ENCODE measurements at regions not wholly inside any gene's neighbourhood (a gene's known extent, or its start where the extent isn't known, plus 50 kb on each side); places are given as distances from the start of the nearest gene placed in this dataset.

DNA sequence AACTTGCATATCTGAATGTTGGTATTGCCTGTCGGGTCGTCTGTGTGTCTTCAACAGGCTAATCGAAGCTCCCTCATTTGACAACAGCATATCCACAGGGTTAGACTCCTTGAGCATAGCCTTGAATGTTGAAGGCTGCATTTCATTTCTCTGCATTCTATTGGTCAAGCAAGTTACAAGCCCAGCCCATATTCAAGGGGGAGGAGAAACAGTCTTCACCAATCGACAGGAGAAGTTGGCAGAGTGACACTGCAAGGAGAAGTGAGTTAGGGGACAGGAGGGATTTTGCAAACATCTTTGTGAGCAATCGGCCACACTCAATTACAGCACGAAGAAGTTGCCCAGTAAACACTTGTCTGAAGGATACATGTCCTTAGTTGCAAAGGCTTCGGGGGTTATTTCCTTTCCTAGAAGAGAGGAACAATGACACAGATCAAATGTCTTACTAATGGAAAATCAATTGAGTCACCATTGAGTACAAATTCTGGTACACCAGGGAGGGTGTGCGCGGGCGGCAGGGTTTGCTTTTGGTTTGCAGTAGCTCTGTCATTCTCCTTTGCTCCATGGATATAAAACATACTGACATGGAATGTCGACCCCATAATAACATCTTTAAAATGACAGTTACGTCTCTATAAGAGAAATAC is 60.6 kb upstream of the NT5E start:
- Histone ChIP-seq H3K4me2 (ENCODE audit: insufficient read depth, insufficient read length, low read length) (no peak overlapping the region), H3K27ac (ENCODE audit: insufficient read length, low read depth, low read length) (no peak overlapping the region), H3K27me3 (ENCODE audit: insufficient read depth, low read length) (no peaks in the 10 kb centered on the region), H3K79me1 (ENCODE audit: insufficient read depth, low read depth, low read length, poor library complexity, severe bottlenecking) (no peaks in the 10 kb centered on the region), H4K91ac (ENCODE audit: insufficient read length, low read depth, low read length) (no peak overlapping the region), H2BK120ac (ENCODE audit: low read depth, low read length, poor library complexity, severe bottlenecking) (no peak overlapping the region), H2BK20ac (ENCODE audit: low read depth, low read length, poor library complexity, severe bottlenecking) (no peak overlapping the region), H4K5ac (ENCODE audit: insufficient read length, low read depth, low read length) (no peak overlapping the region), H3K9ac (ENCODE audit: extremely low read depth, insufficient read length, low read length) (no peak overlapping the region), H3K9me3 (ENCODE audit: control insufficient read depth, low read depth, low read length) (no peaks in the 10 kb centered on the region), H4K8ac (replicated peaks; ENCODE audit: insufficient read length, low read depth, low read length) (no peak overlapping the region), H3K4ac (ENCODE audit: low read depth, low read length) (no peak overlapping the region), H2BK5ac (ENCODE audit: insufficient read length, low read length) (no peak overlapping the region), H2AK5ac (ENCODE audit: insufficient read length, low read length) (no peak overlapping the region), H3T11ph (ENCODE audit: low read length) (no peak overlapping the region), H3K23me2 (ENCODE audit: insufficient read length, low read depth, low read length, poor library complexity, severe bottlenecking) (no peaks in the 10 kb centered on the region), H3K79me2 (ENCODE audit: insufficient read depth, low read length) (no peaks in the 10 kb centered on the region), H2BK15ac (ENCODE audit: low read depth, low read length) (no peak overlapping the region), H3K56ac (ENCODE audit: insufficient read length, low read depth, low read length) (no peak overlapping the region), H3K23ac (ENCODE audit: insufficient read length, low read depth, low read length) (no peak overlapping the region), H3K4me1 (ENCODE audit: insufficient read depth, low read length) (no peaks in the 10 kb centered on the region), H2BK12ac (ENCODE audit: insufficient read length, low read depth, low read length) (no peak overlapping the region), H3K14ac (ENCODE audit: insufficient read depth, low read length) (no peak overlapping the region), H4K20me1 (ENCODE audit: control insufficient read depth, insufficient read depth, insufficient read length) (no peaks in the 10 kb centered on the region), H2AFZ (ENCODE audit: low read length) (no peak overlapping the region), H3K18ac (ENCODE audit: insufficient read length, low read depth, low read length) (no peak overlapping the region)
- H3K27me3 Mint-ChIP-seq (ENCODE audit: low read depth): no peaks in the 10 kb centered on the region
- no CpG with 5 or more reads among the region's 12 CpGs for WGBS (ENCODE audit: extremely low coverage, insufficient read length, low lambda C conversion rate)
- H3K4me3 Mint-ChIP-seq: no peak overlapping the region
- no peaks in the 10 kb centered on the region for H3K36me3 Mint-ChIP-seq (ENCODE audit: insufficient read depth in 1 of 3, low read depth in 3 of 3)
- DNase-seq: no peak
- H3K4me1 Mint-ChIP-seq: no peaks in the 10 kb centered on the region
- TF ChIP-seq, protein P1, sequence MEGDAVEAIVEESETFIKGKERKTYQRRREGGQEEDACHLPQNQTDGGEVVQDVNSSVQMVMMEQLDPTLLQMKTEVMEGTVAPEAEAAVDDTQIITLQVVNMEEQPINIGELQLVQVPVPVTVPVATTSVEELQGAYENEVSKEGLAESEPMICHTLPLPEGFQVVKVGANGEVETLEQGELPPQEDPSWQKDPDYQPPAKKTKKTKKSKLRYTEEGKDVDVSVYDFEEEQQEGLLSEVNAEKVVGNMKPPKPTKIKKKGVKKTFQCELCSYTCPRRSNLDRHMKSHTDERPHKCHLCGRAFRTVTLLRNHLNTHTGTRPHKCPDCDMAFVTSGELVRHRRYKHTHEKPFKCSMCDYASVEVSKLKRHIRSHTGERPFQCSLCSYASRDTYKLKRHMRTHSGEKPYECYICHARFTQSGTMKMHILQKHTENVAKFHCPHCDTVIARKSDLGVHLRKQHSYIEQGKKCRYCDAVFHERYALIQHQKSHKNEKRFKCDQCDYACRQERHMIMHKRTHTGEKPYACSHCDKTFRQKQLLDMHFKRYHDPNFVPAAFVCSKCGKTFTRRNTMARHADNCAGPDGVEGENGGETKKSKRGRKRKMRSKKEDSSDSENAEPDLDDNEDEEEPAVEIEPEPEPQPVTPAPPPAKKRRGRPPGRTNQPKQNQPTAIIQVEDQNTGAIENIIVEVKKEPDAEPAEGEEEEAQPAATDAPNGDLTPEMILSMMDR (conservative IDR thresholded peaks at IDR 0.05): no peak
- H3K27ac Mint-ChIP-seq: no peak overlapping the region
- H3K9me3 Mint-ChIP-seq: no peaks in the 10 kb centered on the region

Data from H9 (cell line).